ENCODE measurements at regions not wholly inside any gene's neighbourhood (a gene's known extent, or its start where the extent isn't known, plus 50 kb on each side); places are given as distances from the start of the nearest gene placed in this dataset.
"Not testable (repeated sequence)": the region's sequence is repeated elsewhere in the genome, so short reads cannot be mapped to it uniquely, and the experiment has no call there.

GRCh38 chr18:66993492-66993891 lies 389.6 kb upstream of the CDH19 start:
- no peak for DNase-seq

DNA sequence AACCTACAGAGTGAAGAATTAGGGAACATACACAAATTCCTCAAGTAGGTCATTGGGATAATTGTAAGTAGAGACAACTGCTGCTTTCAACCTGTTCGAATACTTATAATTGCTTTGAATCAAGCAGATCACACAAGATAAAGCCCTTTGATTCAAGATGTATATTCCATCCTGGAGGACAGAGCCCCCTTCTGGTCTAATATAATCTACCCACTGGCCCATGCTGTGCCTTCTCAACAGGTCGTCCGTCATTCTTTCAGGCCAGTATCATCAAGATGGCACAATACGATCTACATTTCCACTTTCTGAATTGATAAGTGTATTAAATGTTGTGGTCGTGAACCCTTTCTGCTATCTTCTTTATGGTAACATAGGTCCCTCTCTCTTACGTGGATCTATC lies 387.0 kb upstream of the CDH19 start:
- DNase-seq, result no peak

DNA sequence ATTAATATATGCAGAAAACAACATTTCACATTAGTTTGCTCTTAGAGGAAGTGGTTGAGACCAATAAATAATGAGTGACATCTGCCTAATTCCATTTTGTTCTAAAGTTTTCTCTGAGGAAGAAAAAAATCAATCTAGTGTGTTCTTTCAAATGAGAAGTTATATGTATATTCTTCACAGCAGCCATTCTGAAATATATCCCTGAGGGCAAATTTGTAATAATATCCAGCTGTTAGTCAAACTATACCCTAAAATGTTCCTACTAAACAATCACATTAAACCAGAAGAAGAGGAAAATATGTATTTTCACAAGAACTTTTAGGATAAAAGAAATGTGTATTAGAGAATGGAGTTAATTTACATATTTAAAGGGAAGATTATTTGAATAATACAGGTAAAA lies 375.1 kb upstream of the CDH19 start:
- no peak for DNase-seq

DNA sequence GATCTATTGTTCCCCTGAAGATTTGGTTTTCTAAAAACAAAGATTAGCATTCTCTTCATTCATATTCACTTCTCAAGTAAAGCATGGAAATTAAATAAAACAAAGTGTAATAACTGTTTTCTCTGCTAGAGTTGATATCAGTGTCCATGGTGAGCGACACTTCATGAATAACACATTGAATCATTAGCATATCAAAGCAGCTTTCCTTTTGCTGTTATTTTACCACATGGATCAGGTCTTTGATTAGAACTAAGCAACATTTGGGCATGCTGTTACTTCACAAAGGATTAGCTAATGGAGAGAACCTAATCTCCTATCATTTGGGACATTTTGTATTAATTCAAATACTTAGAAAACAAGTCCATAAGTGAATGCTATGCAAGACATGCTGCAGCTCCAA lies 368.8 kb upstream of the CDH19 start:
- DNase-seq, result no peak

GRCh38 chr18:66971960-66972359 lies 368.1 kb upstream of the CDH19 start:
- no peak for DNase-seq

DNA sequence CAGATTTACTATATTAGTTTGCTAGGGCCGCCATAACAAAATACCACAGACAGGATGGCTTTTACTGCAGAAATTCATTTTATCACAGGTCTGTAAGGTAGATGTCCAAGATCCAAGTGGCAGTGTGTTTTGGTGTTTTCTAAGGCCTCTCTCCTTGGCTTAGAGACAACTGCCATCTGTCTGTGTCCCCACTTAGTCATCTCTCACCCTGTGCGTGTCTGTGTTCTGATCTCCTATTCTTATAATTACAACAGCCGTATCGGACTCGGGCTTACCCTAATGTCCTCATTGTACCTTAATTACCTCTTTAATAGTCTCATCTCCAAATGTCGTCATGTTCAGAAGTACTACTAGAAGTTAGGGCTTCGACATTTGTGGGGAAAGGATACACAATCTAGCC lies 362.3 kb upstream of the CDH19 start:
- DNase-seq, result no peak

DNA sequence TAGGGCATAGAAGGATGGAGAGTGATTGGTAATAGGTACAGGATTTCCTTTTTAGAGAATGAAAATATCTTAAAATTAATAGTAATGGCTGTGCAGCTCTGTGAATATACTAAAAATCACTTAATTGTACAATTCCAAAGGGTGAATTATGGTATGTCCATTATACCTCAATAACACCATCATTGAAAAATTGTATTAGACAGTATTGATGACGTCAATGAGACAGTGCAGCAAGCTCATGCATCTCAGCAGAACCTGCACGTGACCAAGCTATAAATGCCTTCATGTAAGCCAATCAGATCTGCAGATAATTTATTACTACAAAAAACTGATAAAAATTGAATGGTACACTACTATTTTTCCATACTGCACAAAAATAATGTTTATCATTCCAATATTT lies 354.4 kb upstream of the CDH19 start:
- no peak for DNase-seq

- DNase-seq, result no peak
These were observed 347.9 kb upstream of the CDH19 start for GRCh38 chr18:66951750-66952149.

GRCh38 chr18:66949419-66949818 lies 345.5 kb upstream of the CDH19 start:
- DNase-seq, result no peak

DNA sequence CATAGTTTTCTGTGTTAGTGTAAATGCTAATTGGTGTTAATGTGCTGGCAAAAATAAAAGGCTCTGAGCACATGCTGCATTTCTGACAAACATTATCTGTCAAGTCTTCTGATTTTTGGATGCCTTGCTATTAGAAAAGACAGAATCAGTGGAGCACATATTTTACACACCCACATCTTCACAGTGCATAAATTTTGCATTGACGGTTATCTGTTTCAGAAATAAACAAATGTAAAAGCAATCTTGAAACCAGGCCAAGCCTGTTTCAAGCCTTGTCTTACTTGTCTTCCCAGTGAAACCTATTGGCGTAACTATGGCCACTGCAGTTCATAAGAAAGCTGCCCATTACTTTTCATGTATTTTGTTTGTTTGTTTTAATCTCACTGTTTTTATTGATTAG lies 333.7 kb upstream of the CDH19 start:
- no peak for DNase-seq

DNA sequence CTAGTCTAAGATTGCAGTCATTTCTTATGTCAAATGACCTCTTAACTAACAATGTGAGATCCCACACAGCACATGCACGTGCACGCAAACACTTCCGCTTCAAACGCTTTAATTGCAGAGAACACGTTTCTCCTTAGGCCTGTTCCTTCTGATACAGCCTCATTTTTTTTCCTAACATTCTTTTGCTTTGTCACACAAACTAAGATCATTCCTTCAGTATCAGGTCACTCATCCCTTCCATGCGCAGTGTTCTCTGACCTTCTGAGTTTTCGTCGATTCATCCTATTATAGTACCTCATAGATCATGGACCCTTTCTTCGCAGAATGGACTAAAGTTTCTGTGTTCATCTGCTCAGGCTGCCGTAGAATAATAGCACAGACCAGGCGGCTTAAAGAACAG lies 327.1 kb upstream of the CDH19 start:
- no peak for DNase-seq

DNA sequence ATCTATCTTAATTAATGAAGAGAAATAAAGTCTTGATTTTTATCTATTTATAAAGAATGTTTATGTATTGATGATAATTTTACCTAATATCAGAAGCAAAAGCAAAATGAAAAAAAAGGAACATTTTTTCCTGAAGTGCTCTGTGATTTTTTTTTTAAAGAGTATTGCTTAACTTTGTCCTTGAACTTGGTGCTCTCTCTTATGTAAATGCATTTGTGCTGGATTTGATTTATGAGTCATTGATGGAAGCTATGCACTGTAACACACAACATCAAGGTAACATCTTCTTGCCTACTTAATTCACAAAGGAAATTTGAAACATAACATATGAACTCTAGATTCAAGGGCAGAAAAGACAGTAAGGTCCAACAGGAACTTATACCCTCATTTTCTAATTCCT lies 312.9 kb upstream of the CDH19 start:
- no peak for DNase-seq

GRCh38 chr18:66900837-66901236 lies 296.9 kb upstream of the CDH19 start:
- DNase-seq, result no peak

- DNase-seq, result no peak
These were observed 291.7 kb upstream of the CDH19 start for GRCh38 chr18:66895631-66896030.

- no peak for DNase-seq
These were observed 291.0 kb upstream of the CDH19 start for GRCh38 chr18:66894851-66895250.

GRCh38 chr18:66892388-66892787 lies 288.5 kb upstream of the CDH19 start:
- not testable (repeated sequence) for DNase-seq

- no peak for DNase-seq
These were observed 271.1 kb upstream of the CDH19 start for GRCh38 chr18:66874812-66875474.

- no peak for DNase-seq
These were observed 270.5 kb upstream of the CDH19 start for GRCh38 chr18:66874375-66874774.

DNA sequence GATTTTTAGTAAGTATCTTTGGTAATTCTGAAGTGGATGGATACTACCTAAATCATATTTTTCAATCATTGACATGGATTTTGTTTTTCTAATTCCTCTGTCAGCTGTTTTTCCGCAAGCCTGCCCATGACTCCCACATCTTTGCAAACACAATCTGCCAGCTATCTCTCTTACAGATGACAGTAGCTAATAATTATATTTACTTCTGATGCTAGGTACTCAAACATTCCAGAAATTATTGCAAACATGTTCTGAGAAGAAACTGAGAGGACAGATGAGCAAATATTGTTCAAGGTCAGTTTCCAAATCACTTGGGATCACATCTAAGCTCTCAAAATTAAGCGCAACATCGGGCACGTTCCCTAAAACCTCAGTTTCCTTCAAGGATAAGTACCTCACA lies 270.0 kb upstream of the CDH19 start:
- DNase-seq, result no peak

- no peak for DNase-seq
These were observed 268.4 kb upstream of the CDH19 start for GRCh38 chr18:66872277-66872676.

GRCh38 chr18:66867653-66868052 lies 263.8 kb upstream of the CDH19 start:
- DNase-seq, result no peak

DNA sequence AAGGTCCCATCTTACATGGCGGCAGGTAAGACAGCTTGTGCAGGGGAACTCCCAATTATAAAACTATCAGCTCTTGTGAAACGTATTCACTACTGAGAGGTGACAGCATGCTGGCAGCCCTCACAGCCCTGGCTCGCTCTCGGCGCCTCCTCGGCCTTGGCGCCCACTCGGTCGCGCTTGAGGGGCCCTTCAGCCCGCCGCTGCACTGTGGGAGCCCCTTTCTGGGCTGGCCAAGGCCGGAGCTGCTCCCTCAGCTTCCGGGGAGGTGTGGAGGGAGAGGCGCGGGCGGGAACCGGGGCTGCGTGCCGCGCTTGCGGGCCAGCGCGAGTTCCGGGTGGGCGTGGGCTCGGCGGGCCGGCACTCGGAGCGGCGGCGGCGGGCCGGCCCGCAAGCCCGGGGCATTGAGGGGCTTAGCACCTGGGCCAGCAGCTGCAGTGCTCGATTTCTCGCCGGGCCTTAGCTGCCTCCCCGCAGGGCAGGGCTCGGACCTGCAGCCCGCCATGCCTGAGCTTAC lies 262.6 kb upstream of the CDH19 start:
- not testable (repeated sequence) for DNase-seq

DNA sequence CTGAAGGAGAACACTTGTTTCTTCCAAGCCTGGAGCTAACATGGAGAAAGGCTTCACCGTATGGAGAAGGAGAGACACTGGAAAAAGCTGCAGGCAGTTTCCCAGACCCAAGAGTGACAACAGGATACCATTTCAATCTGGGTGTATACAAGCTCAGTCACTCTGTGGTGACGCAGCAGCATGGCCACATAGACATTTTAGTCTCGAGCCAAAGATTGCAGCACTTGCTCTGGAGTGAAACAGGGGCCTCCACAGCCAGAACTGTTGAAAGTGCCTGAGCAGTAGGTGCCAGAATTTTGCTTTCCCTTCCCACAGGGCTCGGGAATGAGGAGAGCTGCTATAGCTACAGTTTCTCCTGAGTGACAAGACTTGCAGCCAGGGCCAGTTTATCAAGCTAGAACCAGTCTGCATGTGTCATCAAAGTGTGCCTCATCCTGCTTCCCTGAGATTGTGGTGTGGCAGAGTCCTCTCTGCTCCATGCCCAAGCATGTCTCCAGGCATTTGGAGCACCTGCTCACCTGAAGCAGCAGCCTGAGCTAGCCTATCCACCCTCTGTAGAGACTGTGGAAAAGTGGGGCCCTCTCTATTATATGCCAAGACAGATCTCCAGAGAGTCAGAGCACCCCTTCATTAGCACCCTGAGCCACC lies 234.6 kb upstream of the CDH19 start:
- no peak for DNase-seq

- no peak for DNase-seq
These were observed 229.8 kb upstream of the CDH19 start for GRCh38 chr18:66833646-66834045.

- no peak for DNase-seq
These were observed 222.3 kb upstream of the CDH19 start for GRCh38 chr18:66826211-66826610.
